ENCODE measurements at regions not wholly inside any gene's neighbourhood (a gene's known extent, or its start where the extent isn't known, plus 50 kb on each side); places are given as distances from the start of the nearest gene placed in this dataset.
"Not testable (repeated sequence)": the region's sequence is repeated elsewhere in the genome, so short reads cannot be mapped to it uniquely, and the experiment has no call there.

DNA sequence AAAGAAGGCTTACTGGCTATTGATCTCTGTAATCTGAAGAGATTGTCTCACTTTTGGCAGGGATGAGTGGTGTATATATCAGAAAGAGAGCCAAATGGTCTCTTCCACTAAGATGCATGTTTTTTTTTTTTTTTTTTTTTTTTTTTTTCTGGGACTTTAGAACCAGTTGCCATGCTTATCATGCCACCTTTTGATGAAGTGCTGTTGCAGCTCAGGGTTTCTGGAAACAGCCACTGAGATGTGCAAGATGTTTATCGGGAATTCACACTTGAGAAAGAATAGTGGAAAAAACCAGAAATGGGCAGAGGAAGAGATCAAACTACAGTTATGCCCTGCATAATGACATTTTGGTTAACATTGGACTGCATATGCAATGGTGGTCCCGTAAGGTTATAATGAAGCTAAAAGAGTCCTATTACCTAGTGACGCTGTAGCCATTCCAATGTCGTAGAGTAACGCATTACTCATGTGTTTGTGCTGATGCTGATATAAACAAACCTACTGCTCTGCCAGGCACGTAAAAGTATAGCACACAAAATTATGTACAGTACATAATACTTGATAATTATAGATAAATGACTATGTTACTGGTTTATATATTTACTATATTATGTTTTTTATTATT lies 121.0 kb downstream of the KLF5 start:
- no peak for FAIRE-seq

DNA sequence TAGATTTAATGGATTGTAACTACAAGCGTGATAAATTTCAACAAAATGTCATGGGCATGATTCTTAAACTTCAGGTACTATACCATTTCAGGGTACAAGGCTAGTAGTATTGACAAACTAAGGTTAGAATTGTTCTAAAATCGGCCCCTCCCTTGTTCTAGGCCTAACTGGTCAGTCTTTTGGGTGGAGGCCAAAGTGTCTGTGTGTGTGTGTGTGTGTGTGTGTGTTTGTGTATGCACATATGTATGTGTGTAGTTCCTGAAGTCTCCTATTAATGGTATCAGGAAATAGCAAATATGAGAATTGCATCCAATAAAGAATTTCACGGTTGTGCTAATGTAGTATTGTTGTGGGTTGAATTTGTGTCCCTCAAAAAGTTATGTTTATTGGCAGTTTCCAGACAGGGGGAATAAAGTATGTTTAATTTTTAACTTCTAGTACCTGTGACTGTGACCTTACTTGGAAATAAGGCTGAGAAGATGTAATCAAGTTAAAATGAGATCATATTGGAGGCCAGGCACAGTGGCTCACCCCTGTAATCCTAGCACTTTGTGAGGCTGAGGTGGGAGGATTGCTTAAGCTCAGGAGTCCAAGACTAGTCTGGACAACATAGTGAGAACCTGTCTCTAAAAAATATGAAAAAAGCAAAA lies 119.2 kb downstream of the KLF5 start:
- FAIRE-seq, result no peak

DNA sequence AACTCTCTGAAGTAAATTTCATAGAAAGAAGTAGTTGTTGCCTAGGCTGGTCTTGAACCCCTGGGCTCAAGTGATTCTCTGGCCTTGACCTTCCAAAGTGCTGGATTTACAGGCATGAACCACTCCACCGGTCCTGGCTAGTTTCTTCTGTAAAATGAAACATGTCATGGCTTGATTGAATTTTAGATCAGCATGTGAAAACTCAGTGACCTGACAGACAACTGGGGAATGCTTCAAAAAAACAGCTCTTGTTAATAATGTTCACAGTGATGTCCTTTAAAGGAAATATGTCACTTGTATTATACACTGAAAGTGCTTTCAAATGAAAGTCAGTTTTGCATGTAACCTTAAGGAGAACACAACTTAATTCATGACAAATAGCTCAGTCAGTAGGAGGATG lies 118.2 kb downstream of the KLF5 start:
- FAIRE-seq, result no peak

DNA sequence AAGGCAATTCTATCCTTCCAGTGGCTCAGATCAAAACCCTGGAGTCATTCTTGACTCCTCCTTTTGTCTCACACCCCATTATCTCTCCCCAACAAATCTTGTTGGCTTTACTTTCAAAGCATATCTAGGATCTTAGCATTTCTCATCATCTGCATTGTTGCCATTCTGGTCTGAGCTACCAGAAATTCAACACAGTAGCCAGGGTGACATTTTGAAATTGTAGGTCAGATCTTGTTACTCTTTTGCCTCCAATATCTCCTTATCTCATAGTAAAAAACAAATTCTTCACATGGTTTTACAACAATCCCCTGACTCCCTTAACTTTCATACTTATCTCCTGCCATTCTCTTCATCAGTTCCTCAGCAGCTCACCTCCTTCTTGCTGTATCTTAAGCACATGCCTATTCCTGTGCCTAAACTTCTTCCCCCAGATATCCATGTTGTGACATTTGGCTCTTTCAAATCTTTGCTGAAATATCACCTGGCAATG lies 115.8 kb downstream of the KLF5 start:
- no peak for FAIRE-seq

DNA sequence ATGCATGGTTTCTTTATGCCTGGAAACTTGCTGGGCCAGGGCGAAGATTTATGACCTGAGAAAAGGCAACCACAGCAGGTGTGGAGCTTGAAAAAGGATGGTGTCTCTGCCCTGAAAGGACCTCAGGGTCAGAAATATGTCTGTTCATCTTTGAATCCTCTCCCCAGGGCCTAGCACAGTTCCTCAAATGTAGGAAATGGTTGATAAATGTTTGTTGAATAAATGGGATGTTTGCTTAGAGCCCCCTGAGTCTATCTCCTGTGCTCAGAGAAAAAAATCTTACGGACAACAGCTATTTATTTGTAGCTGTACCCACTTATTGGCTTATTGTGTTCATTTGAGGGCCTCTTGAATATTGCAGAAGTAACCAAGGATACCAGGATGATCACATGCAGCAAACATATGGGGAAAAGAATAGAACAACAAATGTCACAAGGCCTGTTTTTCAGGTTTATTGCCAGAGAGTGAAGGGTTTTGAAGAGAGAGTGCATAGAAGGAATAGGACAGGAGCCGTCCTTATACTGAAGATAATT lies 114.5 kb downstream of the KLF5 start:
- no peak for FAIRE-seq

DNA sequence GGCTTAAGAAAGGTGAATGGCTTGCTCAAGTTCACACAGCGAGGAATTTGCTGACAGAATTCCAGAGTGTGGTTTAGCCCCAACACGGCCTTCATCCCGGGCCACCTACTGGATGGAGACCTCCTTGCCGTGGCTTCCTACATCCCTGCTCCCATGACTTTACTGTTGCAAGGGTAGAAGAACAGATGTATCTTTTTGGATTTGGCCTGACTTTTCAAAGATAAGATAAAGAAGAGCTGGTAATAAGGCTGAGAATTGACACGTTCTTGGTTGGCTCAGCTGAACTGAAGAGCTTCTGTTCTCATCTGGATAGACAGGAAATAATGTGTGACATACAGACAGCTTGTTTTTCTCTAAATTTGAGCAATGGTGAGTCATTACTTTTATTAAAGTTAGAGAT lies 113.1 kb downstream of the KLF5 start:
- no peak for FAIRE-seq

DNA sequence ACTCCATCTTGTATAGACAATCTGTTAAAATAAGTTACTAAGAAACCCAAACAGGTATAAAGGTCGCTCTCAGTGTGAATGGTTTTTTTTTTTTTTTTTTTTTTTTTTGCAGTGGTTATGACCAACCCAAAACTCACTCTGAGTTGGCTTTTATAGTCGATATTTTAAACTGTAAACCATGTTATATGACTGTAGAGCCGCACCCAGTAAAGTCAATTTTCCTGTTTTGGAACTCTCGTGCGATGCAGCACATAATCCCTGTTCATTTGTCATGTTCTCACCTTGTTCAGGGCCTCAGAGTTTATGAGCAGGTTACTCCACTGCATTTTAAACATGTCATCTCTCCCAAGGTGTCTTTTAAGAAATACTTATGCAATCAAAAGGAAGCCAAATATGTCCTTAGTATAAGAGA lies 112.5 kb downstream of the KLF5 start:
- FAIRE-seq, result no peak

DNA sequence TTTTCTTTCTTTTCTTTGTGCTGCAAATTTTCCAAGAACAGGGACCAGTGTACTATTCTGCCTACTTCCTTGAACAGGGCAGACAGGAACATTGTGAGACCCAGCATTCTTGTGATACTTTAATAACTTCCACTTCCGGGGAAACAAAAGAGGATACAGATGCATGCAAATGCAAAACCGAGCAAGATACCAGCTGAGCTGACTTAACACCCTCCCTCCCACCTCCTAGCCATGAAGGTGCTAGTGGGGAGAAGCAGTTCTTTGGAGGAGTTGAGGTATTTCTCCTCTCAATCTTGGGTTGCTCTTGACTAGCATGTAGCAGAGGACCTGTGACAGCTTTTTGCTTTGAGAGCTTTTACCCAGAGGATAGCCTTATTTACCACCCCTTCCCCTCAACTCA lies 111.2 kb downstream of the KLF5 start:
- FAIRE-seq, result no peak

DNA sequence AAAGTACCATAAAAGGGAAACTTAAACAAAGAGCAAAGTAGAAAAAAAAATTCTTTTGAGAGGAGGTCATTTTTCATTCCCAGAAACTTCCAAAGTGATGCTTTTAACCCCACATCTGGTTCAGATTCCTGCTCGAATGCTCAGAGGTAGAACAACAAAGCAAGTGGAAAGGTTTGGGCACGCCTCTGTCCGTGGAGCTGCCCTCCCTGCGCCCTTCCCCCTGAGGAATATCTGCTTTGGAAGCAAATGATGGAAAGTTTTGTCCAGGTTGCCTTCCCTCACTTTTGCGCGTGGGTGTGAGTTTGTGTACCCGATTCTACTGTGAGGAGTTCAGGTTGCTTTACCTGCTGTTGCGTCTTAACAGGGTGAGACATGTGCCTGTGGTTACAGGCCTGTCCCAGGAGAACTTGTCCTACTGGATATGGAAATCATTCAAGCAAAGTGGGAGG lies 110.2 kb downstream of the KLF5 start:
- FAIRE-seq, result no peak

DNA sequence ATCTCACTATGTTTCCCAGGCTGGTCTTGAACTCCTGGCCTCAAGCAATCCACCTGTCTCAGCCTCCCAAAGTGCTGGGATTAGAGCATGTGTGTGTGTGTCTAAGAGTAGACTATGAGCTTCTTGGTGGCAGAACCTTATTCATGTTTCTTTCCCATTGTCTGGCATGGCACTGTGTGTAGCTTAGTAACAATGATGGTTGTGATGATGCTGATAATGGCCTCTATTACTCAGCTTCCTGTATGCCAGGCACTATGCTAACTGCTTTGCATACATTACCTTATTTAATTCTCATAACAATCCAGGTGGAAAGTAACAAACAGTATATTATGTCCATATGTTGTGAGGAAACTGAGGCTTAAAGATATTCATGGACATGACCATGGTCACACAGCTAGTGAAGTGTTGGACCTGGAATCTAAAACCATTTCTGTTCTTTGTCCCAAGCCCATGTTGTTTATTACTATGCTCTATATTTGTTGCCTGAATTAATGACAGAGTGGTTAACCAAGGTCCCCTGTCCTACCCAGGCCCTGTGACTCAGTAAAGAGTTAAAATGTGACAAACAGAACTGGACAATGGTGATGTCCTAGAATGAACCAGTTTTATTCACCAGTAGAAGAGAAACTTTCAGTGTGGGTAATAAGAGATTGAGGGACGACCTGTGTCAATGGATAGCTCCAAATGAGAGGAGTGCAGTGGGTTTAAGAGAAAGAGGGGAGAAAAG lies 109.6 kb downstream of the KLF5 start:
- FAIRE-seq, result no peak

DNA sequence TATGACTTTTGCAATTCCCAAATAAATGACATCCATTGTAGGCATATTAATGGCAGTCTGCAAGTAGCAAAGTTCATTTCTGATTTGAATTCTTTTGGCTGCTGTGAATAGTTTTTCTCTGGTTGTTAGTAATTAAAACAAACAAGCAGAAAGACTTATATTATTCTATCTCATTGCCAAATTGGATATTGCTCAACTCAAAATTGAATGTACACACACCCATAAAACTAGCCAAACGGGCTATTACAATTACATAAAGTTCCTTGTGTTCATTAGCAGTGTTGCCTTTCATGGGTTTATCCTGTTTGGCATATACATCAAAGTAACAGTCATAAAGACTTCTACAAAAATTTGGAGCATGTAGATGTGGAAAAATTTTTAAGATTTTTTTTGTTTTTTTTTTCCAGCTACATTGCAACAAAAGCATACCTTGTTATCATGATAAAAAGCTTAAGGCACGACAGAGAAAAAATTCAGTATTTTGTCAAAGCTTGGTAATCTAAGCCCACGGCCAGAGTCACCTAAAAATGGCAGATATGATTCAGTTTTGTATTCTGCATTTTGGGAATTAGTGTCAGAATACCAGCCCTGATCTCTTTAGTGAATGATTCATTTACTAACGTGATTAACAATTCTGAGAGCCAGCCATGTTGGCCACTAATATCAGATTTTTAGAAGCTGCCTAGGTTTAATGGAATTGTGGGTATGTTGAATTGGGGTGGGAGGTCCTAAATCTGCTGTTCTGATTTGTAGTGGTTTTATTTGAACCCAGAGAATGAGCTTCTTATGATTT lies 108.4 kb downstream of the KLF5 start:
- peak; percentile 68 for FAIRE-seq

DNA sequence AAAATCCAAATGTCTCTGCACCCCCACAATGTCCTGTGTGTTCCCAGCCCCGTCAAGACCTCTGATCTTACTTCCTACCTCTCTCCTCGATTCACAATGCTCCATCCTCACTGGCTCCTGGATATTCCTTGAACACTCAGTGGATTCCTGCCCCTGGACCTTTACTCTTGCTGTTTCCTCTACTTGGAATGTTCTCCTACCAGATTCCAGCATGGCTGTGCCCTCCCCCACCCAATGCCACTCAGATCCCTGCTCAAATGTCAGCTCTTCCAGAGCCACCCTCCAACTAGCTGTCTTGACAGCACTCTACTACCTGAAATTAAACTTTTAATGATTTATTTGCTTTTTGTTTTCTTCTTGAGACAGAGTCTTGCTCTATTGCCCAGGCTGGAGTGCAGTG lies 107.4 kb downstream of the KLF5 start:
- FAIRE-seq, result no peak

DNA sequence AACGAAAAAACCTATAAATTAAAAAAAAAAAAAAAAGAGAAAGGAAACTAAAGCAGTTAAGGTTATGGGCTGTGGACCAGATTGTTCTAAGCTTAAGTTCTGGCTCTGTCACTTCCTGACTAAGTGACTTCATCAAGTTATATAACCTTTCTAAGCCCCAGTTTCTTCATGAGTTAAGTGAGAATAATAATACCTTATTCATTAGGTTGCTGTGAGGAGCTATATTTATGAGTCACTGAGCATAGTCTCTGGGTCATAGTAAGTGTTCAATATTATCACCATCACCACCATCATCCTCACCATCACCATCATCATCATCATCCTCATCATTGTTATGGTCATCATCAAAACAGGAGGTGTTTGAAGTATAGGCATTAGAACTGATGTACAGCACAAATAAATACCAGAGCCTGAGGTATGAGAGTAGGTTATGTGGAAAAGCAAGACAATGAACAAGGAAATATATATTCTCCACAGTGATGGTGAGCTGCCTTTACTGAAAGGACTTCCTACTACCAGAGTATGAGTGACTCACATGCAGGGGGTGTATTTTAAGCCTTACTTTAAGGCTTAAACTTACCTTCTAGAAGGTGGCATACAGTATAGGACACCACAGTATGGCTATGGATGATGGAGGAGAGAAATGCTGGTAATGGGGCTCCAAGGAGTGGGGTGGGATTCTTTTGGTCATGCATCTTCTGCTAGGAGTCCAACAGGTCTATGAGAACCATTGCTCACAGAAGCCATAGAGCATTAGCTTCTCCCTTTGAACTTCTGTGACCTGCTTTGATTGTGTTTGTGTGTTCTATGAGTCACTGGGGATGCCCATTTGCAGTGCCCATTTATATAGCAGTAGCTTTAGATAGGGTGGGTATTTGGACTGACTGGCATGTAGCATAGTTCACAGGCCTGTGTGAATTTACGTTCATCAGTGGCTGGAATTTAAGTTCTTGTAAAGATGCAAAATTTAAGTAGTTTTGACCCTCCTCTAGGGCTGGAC lies 104.4 kb downstream of the KLF5 start:
- no peak for FAIRE-seq

DNA sequence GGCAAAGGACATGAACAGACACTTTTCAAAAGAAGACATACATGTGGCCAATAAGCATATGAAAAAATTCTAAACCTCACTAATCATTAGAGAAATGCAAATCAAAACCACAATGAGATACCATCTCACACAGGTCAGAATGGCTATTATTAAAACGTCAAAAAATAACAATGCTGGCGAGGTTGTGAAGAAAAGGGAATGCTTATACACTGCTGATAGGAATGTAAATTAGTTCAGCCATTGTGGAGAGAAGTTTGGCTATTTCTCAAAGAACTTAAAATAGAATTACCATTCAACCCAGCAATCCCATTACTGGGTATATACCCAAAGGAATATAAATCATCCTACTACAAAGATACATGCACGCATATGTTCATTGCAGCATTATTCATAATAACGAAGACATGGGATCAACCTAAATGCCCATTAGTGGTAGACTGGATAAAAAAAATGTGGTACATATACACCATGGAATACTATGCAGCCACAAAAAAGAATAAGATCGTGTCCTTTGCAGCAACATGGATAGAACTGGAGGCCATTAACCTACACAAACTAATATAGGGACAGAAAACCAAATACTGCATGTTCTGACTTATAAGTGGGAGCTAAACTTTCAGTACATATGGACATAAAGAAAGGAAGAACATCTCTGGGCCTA lies 101.7 kb downstream of the KLF5 start:
- not testable (repeated sequence) for FAIRE-seq

DNA sequence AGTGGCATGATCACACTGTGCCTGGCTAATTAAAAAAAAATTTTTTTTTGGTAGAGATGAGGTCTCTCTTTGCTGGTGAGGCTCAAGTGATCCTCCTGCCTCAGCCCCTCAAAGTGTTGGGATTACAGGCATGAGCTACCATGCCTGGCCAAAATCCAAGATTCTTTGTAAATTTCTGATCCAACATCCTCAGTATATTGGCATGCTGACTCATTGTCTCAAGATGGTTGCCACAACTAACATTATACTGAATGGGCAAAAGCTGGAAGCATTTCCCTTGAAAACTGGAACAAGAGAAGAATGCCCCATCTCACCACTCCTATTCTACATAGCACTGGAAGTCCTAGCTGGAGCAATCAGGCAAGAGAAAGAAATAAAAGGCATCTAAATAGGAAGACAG lies 100.0 kb downstream of the KLF5 start:
- no peak for FAIRE-seq

DNA sequence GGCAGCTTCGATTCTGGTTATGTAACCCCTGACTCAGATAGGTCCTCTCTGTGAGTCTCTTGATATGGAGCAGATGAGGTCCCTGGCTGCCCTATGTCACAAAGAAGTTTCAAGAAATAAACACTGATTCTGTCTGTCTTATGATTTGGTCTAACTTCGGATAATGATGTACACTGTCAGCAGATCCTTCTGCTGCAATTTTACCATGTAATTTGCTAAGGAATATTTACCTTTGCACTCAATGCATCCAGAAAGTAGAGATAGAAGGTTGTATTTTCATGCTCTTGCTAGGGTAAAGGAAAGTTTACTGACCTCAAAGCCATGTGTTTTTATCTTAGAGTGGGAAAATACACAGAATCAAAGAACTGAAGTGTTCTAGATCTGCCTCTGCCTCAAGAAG lies 98.2 kb downstream of the KLF5 start:
- FAIRE-seq, result no peak

DNA sequence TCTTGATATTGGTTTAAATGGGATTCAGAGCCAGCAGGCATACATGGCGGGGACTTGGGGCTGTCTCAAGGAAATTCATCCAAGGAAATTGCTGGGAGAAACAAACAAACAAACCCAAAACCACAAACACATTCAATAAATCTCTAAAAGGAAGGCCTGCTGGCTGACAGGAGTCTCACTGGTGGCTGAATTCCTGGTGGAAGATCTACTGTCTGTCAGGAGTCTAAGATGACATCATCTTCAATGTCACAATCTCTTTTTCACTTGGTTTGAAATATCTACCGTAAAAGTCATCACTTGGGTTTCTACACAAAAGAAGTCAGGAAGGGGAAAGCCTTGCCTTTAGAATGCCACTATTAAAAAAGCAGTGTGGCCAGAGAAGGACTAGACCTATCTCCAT lies 87.9 kb downstream of the KLF5 start:
- FAIRE-seq, result no peak

DNA sequence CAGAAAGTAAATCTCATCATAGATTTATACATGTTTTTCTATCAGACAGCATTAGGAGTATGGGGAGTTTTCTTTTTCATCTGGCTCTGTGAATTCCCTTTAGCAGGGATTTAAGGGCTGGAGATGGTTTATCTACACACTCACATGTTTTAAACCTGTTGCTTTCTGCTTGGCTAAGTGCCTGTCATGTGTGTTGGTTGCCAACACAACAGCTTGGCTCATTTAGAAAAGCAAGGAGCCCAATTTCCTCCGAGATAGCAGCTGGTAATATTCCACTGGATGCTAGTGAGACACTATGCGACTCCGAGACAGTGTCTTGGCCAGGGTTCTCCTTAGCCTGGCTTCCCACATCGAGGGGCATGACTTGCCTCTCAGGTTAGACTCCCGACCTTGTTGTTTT lies 83.3 kb downstream of the KLF5 start:
- FAIRE-seq, result no peak

DNA sequence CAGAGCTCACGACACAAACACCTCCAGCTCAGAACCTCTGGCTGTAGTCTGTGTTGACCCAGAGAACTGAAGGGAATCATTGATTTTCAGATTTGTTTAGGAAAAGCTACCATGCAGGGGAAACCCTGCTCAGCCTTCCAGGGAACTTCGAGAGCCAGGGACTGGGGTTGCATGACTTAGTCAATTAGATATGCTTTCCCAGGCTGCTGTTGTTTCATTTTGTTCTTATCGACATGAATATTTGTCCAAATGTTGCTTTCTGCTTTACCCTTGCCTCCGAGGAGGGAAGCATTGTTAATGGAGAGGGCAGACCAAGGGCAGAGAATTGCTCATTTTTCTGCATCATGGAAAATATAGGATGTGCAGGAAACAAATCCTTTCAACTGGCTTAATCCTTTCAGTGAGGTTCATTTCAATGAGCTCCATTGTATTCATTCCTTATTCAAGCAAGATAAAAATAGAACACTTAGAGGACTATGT lies 82.5 kb downstream of the KLF5 start:
- no peak for FAIRE-seq

DNA sequence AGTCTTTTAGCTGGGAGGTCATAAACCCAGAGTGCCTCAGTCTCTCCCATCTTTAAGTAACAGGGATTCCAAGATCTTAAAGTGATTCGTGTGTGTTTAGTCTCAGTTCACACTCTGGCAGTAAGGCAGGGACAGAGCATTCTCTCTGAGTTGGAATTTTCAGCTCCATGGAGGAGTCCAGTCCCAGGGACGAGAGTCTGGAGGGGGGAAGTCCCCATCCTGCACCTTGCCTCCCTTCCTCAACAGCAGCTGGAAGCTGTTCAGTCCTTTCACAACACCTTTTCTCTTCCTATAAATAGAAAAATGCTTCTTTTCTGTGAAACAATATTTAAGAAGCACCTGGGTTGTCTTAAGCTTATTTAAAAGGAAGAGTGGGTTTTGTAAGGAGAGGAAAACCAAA lies 82.0 kb downstream of the KLF5 start:
- FAIRE-seq, result no peak
